Epithelial cell of proximal tubule (primary cell): ENCODE measurements at regions not wholly inside any gene's neighbourhood (a gene's known extent, or its start where the extent isn't known, plus 50 kb on each side); places are given as distances from the start of the nearest gene placed in this dataset.

ENCODE experiments used
- DNase-seq: peaks from one replicate; pipeline ENCODE4 v3.0.0-alpha.2; 2011; ENCODE audit warnings: low read depth
- H3K4me3 ChIP-seq: 2 replicates; pipeline ENCODE4 v1.5.1; 2011; ENCODE audit warnings: low read depth, mild to moderate bottlenecking, low read length
- CTCF ChIP-seq: conservative IDR thresholded peaks from 2 replicates; pipeline ENCODE4 v1.5.1; 2012; ENCODE audit warnings: low read depth, mild to moderate bottlenecking, low read length

- H3K4me3 ChIP-seq, result no peak overlapping the region
- DNase-seq, result no peak
- no peak for TF ChIP-seq CTCF
These were observed 332.8 kb downstream of the SH2D1A start for GRCh38 chrX:124679199-124679598.

DNA sequence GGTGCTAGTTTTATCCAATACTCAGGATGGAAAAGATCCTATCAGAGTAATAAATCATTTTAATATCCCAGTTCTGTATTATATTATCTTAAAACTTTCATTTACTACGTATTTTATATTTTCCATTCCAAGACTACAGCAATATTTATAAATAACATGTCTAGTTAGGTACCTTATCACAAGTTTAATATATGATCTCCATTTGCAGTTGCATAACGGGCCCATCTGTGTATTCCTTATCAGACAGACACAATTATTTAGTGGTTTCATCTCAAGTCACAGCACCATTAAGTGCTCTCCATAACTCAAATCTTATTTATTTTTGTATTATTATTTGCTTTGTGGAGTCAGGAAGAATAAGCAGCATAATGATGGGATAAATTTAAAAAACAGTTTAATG lies 333.9 kb downstream of the SH2D1A start:
- TF ChIP-seq CTCF, result no peak

GRCh38 chrX:124690495-124690894 lies 344.1 kb downstream of the SH2D1A start:
- TF ChIP-seq CTCF, result no peak
- H3K4me3 ChIP-seq, result no peak overlapping the region
- no peak for DNase-seq

More for the DNA sequence above, 333.9 kb downstream of the SH2D1A start:
- H3K4me3 ChIP-seq, result no peak overlapping the region
- no peak for DNase-seq

DNA sequence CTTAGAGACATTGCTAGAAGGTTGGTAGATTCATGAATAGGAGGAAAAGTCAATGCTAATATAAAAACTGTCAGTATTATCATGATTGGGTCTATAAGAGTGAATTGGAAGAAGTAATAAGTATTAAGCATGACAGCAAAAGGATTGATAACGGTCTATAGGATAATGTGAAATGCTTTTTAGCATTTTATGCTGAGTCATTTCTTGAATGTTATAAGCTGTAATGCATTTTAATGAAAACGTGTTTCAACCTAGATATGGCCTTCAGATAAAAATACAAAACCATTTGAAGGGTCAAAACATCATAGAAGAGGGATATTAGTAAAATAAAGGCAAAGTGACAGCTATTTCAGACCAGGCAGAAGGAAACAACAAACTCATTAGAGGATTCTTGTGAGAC lies 353.5 kb downstream of the SH2D1A start:
- DNase-seq, result no peak
- no peak overlapping the region for H3K4me3 ChIP-seq
- no peak for TF ChIP-seq CTCF

DNA sequence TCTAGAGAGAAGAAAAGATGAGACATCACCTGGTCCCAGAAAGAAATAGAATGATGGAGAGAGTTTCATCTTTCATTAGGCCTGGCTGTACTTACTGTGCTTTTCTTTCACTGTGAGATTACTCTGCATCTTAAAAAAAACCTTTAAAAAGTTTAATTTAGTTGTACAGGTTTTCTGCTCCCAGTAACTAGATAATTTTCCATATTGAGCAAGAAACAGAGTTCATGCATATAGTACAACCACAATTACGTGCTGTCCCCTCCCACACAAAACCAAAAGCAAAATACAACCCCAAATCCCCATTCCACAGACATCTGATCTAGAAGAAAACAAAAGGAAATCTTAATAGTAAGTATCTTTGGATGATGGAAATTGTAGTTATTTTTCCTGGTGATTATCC lies 371.2 kb downstream of the SH2D1A start:
- TF ChIP-seq CTCF, result no peak
- no peak for DNase-seq
- no peak overlapping the region for H3K4me3 ChIP-seq

GRCh38 chrX:124719060-124719459 lies 372.7 kb downstream of the SH2D1A start:
- DNase-seq, result no peak
- no peak for TF ChIP-seq CTCF
- no peak overlapping the region for H3K4me3 ChIP-seq

GRCh38 chrX:124720532-124720931 lies 374.2 kb downstream of the SH2D1A start:
- DNase-seq, result no peak
- H3K4me3 ChIP-seq, result no peak overlapping the region
- no peak for TF ChIP-seq CTCF
